ENCODE measurements at regions not wholly inside any gene's neighbourhood (a gene's known extent, or its start where the extent isn't known, plus 50 kb on each side); places are given as distances from the start of the nearest gene placed in this dataset.

DNA sequence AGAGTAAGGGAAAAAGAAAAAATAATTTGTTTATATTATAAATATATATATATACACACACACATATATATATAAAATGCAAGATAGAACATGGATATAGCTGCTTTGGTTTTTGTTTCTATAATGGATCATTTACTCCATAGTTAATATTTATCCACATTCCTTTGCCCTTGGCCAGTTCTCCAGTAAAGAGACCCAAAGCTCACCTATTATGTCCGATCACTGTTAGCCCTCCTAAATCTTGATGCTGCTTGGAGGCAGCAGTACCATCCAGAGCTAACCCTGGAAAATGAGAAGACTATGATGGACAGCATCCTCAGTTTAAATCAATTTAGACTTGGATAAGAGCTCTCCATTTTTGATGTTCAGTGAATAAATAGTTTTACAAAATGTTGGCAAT is 407.7 kb downstream of the PLPP3 start:
- TF ChIP-seq, protein P1, sequence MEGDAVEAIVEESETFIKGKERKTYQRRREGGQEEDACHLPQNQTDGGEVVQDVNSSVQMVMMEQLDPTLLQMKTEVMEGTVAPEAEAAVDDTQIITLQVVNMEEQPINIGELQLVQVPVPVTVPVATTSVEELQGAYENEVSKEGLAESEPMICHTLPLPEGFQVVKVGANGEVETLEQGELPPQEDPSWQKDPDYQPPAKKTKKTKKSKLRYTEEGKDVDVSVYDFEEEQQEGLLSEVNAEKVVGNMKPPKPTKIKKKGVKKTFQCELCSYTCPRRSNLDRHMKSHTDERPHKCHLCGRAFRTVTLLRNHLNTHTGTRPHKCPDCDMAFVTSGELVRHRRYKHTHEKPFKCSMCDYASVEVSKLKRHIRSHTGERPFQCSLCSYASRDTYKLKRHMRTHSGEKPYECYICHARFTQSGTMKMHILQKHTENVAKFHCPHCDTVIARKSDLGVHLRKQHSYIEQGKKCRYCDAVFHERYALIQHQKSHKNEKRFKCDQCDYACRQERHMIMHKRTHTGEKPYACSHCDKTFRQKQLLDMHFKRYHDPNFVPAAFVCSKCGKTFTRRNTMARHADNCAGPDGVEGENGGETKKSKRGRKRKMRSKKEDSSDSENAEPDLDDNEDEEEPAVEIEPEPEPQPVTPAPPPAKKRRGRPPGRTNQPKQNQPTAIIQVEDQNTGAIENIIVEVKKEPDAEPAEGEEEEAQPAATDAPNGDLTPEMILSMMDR (IDR thresholded peaks at IDR 0.05; ENCODE audit: low read depth, low read length, missing control alignments), result no peak
- H3K36me3 ChIP-seq (replicated peaks), result no peaks in the 10 kb centered on the region
- no peak for DNase-seq
- in situ Hi-C loops (cut with HindIII; ENCODE audit: low pct_ligation_motif_present, low sequenced_read_pairs), result no loop called here
- no peak overlapping the region for H3K4me3 ChIP-seq (ENCODE audit: low read depth, low read length)
- no peak overlapping the region for H3K27ac ChIP-seq
- H3K27me3 ChIP-seq (replicated peaks), result no peaks in the 10 kb centered on the region

DNA sequence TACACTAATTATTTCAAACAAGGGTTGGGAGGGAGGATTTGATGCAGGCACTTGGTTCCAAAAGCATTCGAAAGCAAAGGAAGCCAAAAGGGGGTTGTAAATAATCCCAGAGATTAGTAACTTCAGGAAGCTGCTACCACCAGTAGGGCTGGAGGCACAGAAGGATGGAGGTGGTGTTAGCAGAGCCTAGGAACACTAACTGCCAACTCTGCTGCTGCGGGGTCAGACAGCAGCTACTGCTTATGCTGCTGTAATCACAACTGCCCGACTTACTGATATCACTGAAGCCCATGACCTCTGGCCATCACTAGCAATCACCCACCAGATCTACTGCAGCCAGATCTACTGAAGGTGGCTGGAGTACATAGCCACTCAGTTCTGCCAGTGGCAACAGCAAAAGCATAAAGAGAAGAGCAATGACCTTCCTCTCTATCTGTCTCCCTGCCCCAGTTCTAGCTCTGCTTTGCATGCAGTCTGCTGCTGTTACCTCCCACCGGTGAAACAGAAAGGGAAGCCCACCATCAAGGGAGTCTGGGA is 408.5 kb downstream of the PLPP3 start:
- no peaks in the 10 kb centered on the region for H3K27me3 ChIP-seq (replicated peaks)
- TF ChIP-seq, protein P1 (IDR thresholded peaks at IDR 0.05; ENCODE audit: low read depth, low read length, missing control alignments), result no peak
- H3K4me3 ChIP-seq (ENCODE audit: low read depth, low read length), result no peak overlapping the region
- in situ Hi-C loops (cut with HindIII; ENCODE audit: low pct_ligation_motif_present, low sequenced_read_pairs), result no loop called here
- no peaks in the 10 kb centered on the region for H3K36me3 ChIP-seq (replicated peaks)
- DNase-seq, result no peak
- H3K27ac ChIP-seq, result no peak overlapping the region

DNA sequence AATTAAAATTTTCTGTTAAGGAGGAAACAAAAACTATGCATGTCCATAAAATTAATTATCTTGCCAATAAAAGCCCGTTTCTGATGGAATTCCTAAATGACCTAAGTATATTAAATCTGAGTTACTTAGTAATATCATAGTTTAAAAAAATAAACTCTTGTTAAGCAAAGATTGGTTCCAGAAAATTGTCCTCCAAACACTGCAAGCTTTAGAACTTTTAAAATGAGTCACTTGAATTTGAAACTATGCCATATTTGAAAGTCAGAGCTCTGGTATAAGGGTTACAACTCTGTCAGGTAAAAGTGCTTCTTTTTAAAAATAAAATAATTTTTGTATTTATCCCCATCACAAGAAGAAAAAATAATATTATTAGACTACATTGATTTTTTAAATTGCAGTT is 409.5 kb downstream of the PLPP3 start:
- DNase-seq, result no peak
- Histone ChIP-seq H3K4me3 (ENCODE audit: low read depth, low read length) (no peak overlapping the region), H3K27ac (no peak overlapping the region), H3K36me3 (replicated peaks) (no peaks in the 10 kb centered on the region), H3K27me3 (replicated peaks) (no peaks in the 10 kb centered on the region)
- in situ Hi-C loops (cut with HindIII; ENCODE audit: low pct_ligation_motif_present, low sequenced_read_pairs), result no loop called here
- TF ChIP-seq, protein P1 (IDR thresholded peaks at IDR 0.05; ENCODE audit: low read depth, low read length, missing control alignments), result no peak

DNA sequence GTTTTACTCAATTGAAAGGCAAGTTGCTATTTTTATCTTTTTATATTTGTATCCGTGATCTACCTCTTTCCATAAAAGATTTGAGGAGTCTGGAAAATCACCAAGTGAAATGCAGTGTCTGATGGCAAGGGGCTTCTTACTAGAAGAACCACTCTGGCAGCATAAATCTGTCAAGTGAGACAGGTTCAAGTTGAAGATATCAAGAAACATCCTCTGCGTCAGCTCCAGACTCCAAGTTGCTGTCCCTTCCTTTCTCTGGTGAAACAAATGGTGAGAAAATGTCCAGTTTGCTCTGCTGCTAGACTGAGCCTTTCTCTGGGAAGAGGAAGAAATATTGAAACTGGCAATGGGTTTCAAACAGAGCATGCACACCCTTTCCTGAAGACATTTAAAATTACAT is 411.2 kb downstream of the PLPP3 start:
- in situ Hi-C loops (cut with HindIII; ENCODE audit: low pct_ligation_motif_present, low sequenced_read_pairs), result no loop called here
- Histone ChIP-seq H3K27ac (no peak overlapping the region), H3K4me3 (ENCODE audit: low read depth, low read length) (no peak overlapping the region), H3K36me3 (replicated peaks) (no peaks in the 10 kb centered on the region), H3K27me3 (replicated peaks) (no peaks in the 10 kb centered on the region)
- DNase-seq, result no peak
- TF ChIP-seq, protein P1 (IDR thresholded peaks at IDR 0.05; ENCODE audit: low read depth, low read length, missing control alignments), result no peak

DNA sequence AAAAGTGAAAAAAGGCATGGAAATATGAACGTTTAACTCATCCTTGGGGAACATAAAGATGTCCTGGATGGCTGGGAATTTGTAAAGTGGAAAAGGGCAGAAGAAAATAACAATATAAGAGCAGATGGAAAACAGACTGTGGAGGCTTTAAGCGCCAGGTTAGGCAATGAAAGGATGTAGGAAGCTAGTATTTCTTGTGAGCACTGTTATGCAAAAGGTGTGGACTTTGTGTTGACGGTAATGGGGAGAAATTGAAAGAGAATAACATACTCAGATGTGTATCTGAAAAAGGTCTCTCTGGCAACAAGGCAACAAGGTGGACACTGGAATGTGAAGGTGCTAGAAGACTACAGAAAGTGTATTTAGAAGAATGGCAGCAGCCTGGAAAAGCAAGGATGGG is 411.8 kb downstream of the PLPP3 start:
- DNase-seq, result no peak
- in situ Hi-C loops (cut with HindIII; ENCODE audit: low pct_ligation_motif_present, low sequenced_read_pairs), result no loop called here
- Histone ChIP-seq H3K36me3 (replicated peaks) (no peaks in the 10 kb centered on the region), H3K27me3 (replicated peaks) (no peaks in the 10 kb centered on the region), H3K27ac (no peak overlapping the region), H3K4me3 (ENCODE audit: low read depth, low read length) (no peak overlapping the region)
- TF ChIP-seq, protein P1 (IDR thresholded peaks at IDR 0.05; ENCODE audit: low read depth, low read length, missing control alignments), result no peak

DNA sequence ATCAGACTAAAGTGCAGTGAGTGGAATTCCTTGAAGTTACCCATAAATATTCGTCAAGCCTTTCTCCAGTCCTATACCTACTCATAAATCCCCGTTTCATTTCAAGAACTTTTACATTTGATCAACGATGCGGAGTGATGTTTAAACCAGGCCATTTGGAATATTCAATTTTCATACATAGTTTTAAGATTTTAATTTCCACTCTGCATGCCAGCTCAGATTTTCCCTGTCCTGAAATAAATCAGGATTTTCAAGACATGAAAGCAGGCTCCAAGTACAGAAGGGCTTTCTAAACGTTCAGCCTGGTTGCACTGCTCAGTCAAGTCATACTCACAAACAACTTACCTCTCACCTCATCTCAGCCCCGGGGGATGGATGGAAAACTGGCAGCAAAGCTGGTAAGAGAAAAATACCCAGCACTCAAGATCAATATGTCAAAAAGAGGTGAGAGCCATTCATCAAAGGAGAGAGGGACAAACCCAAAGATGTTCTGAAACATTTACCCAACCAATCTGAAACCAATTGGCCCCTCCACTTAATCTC is 418.5 kb downstream of the PLPP3 start:
- no peak overlapping the region for H3K27ac ChIP-seq
- TF ChIP-seq, protein P1 (IDR thresholded peaks at IDR 0.05; ENCODE audit: low read depth, low read length, missing control alignments), result no peak
- no peaks in the 10 kb centered on the region for H3K36me3 ChIP-seq (replicated peaks)
- H3K27me3 ChIP-seq (replicated peaks), result no peaks in the 10 kb centered on the region
- no peak overlapping the region for H3K4me3 ChIP-seq (ENCODE audit: low read depth, low read length)
- in situ Hi-C loops (cut with HindIII; ENCODE audit: low pct_ligation_motif_present, low sequenced_read_pairs), result no loop called here
- no peak for DNase-seq
